HepG2 (cell line): ENCODE measurements at regions not wholly inside any gene's neighbourhood (a gene's known extent, or its start where the extent isn't known, plus 50 kb on each side); places are given as distances from the start of the nearest gene placed in this dataset.

Experiments used
- BHLHE40 ChIP-seq: IDR thresholded peaks from 2 replicates; pipeline ENCODE4 v1.6.1; 2011; ENCODE audit warnings: low read length, improper control_type of control experiment
- CHD4 ChIP-seq: fragments of 200-600 bp; sonication (generic); IDR thresholded peaks from 2 replicates; pipeline ENCODE4 v1.7.0; 2017; ENCODE audit warnings: mild to moderate bottlenecking, low read length, borderline replicate concordance
- CTCF ChIP-seq: sonication (generic); formaldehyde crosslinking; IDR thresholded peaks from 2 replicates; pipeline ENCODE4 v1.5.0; 2020; ENCODE audit warnings: mild to moderate bottlenecking, missing genetic modification reagents, moderate library complexity
- EZH2 ChIP-seq: conservative IDR thresholded peaks from 2 replicates; pipeline ENCODE4 v1.6.1; 2012; ENCODE audit warnings: mild to moderate bottlenecking, low read depth, low read length, moderate library complexity
- IKZF1 ChIP-seq: fragments of 450-650 bp; IDR thresholded peaks from 2 replicates; pipeline ENCODE4 v1.7.1; 2016
- IRF1 ChIP-seq: sonication (generic); formaldehyde crosslinking; IDR thresholded peaks from 2 replicates; pipeline ENCODE4 v1.4.0; 2020; ENCODE audit warnings: low read depth, mild to moderate bottlenecking, missing genetic modification reagents
- ZKSCAN8 ChIP-seq: IDR thresholded peaks from 2 replicates; pipeline ENCODE4 v1.6.1; 2016; ENCODE audit warnings: borderline replicate concordance, missing genetic modification reagents, missing compliant biosample characterization
- ZNF24 ChIP-seq: fragments of 450-650 bp; IDR thresholded peaks from 2 replicates; pipeline ENCODE4 v1.6.1; 2017; ENCODE audit warnings: antibody characterized with exemption, mild to moderate bottlenecking
- ZNF329 ChIP-seq: sonication (generic); formaldehyde crosslinking; IDR thresholded peaks from 2 replicates; pipeline ENCODE4 v1.9.0; 2021; ENCODE audit warnings: low read depth, mild to moderate bottlenecking, missing genetic modification reagents
- ZNF44 ChIP-seq: sonication (generic); formaldehyde crosslinking; IDR thresholded peaks from 2 replicates; pipeline ENCODE4 v1.5.1; 2020; ENCODE audit warnings: mild to moderate bottlenecking, missing genetic modification reagents
- ZNF644 ChIP-seq: IDR thresholded peaks from 2 replicates; pipeline ENCODE4 v1.6.1; 2016; ENCODE audit warnings: low read depth
- TF ChIP-seq, protein P1 (sequence below): sonication (generic); formaldehyde crosslinking; IDR thresholded peaks from 2 replicates; pipeline ENCODE4 v1.5.0; 2020; ENCODE audit warnings: missing genetic modification reagents
- TF ChIP-seq, protein P2 (sequence below): sonication (generic); formaldehyde crosslinking; IDR thresholded peaks from 2 replicates; pipeline ENCODE4 v1.5.0; 2020; ENCODE audit warnings: missing genetic modification reagents

DNA sequence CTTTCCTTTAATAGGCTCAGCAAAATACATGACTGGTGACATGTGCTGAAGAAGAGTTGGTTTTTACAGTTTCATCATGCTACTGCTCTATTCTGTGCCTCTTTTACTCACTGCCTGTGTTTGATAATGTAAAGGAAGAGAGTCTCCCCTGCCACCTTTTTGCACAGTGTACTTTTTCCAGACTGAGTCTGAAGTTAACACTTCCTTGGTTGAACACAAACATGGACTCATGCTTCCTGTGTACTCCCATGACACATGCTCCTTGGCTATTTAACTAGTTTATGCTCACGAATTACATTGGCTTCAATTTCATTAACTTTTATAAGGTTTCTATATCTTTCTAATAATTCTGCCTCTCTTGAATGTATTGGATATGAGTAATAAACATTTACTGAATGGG lies 396.1 kb downstream of the VGLL3 start:
- TF ChIP-seq CTCF (no peak), CHD4 (no peak), IKZF1 (no peak), ZNF44 (CRISPR knock-in tag) (no peak), EZH2 (no peak), ZKSCAN8 (CRISPR knock-in tag) (no peak), ZNF644 (CRISPR knock-in tag) (no peak), ZNF329 (no peak), BHLHE40 (no peak), IRF1 (no peak), ZNF24 (no peak)
- TF ChIP-seq, protein P1, sequence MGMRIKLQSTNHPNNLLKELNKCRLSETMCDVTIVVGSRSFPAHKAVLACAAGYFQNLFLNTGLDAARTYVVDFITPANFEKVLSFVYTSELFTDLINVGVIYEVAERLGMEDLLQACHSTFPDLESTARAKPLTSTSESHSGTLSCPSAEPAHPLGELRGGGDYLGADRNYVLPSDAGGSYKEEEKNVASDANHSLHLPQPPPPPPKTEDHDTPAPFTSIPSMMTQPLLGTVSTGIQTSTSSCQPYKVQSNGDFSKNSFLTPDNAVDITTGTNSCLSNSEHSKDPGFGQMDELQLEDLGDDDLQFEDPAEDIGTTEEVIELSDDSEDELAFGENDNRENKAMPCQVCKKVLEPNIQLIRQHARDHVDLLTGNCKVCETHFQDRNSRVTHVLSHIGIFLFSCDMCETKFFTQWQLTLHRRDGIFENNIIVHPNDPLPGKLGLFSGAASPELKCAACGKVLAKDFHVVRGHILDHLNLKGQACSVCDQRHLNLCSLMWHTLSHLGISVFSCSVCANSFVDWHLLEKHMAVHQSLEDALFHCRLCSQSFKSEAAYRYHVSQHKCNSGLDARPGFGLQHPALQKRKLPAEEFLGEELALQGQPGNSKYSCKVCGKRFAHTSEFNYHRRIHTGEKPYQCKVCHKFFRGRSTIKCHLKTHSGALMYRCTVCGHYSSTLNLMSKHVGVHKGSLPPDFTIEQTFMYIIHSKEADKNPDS (CRISPR knock-in tag), result no peak
- TF ChIP-seq, protein P2, sequence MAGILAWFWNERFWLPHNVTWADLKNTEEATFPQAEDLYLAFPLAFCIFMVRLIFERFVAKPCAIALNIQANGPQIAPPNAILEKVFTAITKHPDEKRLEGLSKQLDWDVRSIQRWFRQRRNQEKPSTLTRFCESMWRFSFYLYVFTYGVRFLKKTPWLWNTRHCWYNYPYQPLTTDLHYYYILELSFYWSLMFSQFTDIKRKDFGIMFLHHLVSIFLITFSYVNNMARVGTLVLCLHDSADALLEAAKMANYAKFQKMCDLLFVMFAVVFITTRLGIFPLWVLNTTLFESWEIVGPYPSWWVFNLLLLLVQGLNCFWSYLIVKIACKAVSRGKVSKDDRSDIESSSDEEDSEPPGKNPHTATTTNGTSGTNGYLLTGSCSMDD (CRISPR knock-in tag), result no peak
